RWPE1 (cell line): ENCODE measurements at regions not wholly inside any gene's neighbourhood (a gene's known extent, or its start where the extent isn't known, plus 50 kb on each side); places are given as distances from the start of the nearest gene placed in this dataset.
"Not testable (repeated sequence)": the region's sequence is repeated elsewhere in the genome, so short reads cannot be mapped to it uniquely, and the experiment has no call there.

Experiments used
- CTCF ChIA-PET: fragments of 350-600 bp; sonication (Branson Sonifier 250); formaldehyde crosslinking; extraction: SDS; loops from one replicate; lab custom pipeline; 2021; lab: Yijun Ruan, JAX
- POLR2A ChIA-PET: fragments of 400-600 bp; formaldehyde crosslinking; extraction: SDS; loops from one replicate; lab custom pipeline; 2020; ENCODE audit warnings: antibody characterized with exemption; ENCODE audit not compliant: low non-redundant PET; lab: Yijun Ruan, JAX
- DNase-seq: peaks from one replicate; pipeline ENCODE4 v3.0.0; 2012; ENCODE audit warnings: low spot score
- H3K27ac ChIP-seq: fragments of 450-650 bp; 2 replicates; pipeline ENCODE4 v1.5.1; 2017
- TF ChIP-seq, protein P1 (sequence below): fragments of 450-650 bp; conservative IDR thresholded peaks from 2 replicates; pipeline ENCODE4 v1.5.1; 2017; ENCODE audit warnings: low read depth, mild to moderate bottlenecking

DNA sequence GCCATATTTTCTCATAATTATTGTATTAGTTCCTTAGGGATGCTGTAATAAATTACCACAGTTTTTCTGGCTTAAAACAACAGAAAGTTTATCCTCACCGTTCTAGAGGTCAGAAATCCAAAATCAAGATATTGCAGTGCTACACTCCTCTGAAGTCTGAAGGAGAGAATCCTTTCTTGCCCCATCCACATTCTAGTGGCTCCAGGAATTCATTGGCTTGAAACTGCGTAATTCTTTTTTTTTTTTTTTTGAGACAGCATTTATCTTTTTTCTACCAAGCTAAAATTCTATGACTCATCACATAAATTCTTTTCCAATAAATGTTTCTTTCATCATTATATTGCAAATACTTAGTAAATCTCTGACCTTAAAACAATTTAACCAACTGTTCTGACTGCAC lies 451.0 kb upstream of the RGS18 start:
- POLR2A ChIA-PET: no interaction called here

DNA sequence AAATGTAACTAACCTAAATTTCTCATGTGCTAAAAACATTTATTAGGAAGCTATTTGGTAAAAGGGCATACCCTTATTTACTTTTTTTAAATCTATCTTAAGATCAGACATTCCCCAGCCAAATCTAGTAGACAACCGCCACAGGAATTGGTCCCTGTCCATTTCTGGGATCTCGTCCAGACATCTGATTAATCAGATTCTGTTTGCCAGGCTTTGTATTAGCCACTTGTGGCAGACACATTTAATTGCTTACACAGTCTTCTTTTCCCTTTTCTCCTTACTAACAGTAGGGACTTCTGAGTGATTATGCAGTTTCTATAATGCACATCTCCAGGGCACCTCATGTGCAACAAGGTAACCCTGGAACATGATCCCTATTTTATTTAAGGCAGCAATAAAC lies 449.0 kb upstream of the RGS18 start:
- H3K27ac ChIP-seq: no peak overlapping the region
- TF ChIP-seq, protein P1, sequence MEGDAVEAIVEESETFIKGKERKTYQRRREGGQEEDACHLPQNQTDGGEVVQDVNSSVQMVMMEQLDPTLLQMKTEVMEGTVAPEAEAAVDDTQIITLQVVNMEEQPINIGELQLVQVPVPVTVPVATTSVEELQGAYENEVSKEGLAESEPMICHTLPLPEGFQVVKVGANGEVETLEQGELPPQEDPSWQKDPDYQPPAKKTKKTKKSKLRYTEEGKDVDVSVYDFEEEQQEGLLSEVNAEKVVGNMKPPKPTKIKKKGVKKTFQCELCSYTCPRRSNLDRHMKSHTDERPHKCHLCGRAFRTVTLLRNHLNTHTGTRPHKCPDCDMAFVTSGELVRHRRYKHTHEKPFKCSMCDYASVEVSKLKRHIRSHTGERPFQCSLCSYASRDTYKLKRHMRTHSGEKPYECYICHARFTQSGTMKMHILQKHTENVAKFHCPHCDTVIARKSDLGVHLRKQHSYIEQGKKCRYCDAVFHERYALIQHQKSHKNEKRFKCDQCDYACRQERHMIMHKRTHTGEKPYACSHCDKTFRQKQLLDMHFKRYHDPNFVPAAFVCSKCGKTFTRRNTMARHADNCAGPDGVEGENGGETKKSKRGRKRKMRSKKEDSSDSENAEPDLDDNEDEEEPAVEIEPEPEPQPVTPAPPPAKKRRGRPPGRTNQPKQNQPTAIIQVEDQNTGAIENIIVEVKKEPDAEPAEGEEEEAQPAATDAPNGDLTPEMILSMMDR: no peak
- ChIA-PET CTCF (no interaction called here), POLR2A (no interaction called here)
- DNase-seq: no peak

More for the DNA sequence above, 451.0 kb upstream of the RGS18 start:
- DNase-seq: no peak
- CTCF ChIA-PET: no interaction called here
- TF ChIP-seq, protein P1: no peak
- H3K27ac ChIP-seq: no peak overlapping the region

GRCh38 chr1:191711961-191712360 lies 446.3 kb upstream of the RGS18 start:
- TF ChIP-seq, protein P1: no peak
- H3K27ac ChIP-seq: no peak overlapping the region
- POLR2A ChIA-PET: no interaction called here
- DNase-seq: no peak
- CTCF ChIA-PET: interaction anchor here (0.6 to 0.7 kb wide), 2 partner anchors 403 to 1716 kb away, joined by 4 read pairs; no protein-coding TSS in a partner anchor

- CTCF ChIA-PET: no interaction called here
Observed at GRCh38 chr1:191714845-191715244, 443.4 kb upstream of the RGS18 start.

DNA sequence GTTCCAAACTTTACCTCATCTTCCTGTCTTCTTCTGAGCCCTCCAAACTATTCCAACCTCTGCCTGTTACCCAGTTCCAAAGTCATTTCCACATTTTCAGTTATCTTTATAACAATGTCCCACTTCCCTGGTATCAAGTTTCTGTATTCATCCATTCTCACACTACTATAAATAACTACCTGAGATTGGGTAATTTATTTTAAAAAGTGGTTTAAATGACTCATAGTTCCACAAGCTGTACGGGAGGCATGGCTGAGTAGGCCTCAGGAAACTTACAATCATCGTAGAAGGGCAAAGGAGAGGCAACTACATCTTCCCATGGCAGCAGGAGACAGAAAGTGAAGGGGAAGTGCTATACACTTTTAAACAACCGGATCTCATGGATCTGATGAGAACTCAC lies 428.5 kb upstream of the RGS18 start:
- TF ChIP-seq, protein P1: no peak

More at GRCh38 chr1:191714845-191715244, 443.4 kb upstream of the RGS18 start:
- POLR2A ChIA-PET: no interaction called here
- no peak overlapping the region for H3K27ac ChIP-seq
- DNase-seq: no peak
- TF ChIP-seq, protein P1: no peak

DNA sequence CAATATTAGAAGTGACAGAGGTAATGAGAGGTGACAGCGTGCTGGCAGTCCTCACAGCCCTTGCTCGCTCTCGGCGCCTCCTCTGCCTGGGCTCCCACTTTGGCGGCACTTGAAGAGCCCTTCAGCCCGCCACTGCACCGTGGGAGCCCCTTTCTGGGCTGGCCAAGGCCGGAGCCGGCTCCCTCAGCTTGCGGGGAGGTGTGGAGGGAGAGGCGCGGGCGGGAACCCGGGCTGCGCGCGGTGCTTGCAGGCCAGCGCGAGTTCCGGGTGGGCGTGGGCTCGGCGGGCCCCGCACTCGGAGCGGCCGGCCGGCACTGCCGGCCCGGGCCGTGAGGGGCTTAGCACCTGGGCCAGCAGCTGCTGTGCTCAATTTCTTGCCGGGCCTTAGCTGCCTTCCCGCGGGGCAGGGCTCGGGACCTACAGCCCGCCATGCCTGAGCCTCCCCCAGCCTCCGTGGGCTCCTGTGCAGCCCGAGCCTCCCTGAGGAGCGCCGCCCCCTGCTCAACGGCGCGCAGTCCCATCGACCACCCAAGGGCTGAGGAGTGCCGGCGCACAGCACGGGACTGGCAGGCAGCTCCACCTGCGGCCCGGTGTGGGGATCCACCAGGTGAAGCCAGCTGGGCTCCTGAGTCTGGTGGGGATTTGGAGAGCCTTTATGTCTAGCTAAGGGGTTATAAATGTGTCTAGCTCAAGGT lies 426.5 kb upstream of the RGS18 start:
- POLR2A ChIA-PET, H3K27ac ChIP-seq, DNase-seq, CTCF ChIA-PET: not testable (repeated sequence)

More for the DNA sequence above, 428.5 kb upstream of the RGS18 start:
- CTCF ChIA-PET: no interaction called here
- H3K27ac ChIP-seq: no peak overlapping the region
- no peak for DNase-seq
- POLR2A ChIA-PET: no interaction called here

DNA sequence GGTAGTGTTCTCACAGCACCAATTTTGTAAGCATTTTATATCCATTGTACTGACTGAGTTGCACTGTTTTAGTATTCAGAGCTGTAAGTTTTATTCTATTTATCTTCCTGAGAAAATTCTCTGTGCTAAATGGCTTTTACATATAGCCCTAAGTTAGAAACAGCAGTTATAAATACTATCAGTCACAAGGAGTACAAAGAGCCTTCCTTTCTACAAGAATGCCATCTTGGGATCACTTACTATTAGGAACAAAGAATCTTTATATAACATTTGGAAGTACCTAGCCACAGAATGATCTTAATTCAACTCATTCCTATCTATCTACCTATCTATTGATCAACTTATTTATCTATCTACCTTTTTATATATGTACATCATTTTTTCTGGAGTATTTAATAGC lies 423.9 kb upstream of the RGS18 start:
- POLR2A ChIA-PET: no interaction called here
- CTCF ChIA-PET: no interaction called here

More for the DNA sequence above, 423.9 kb upstream of the RGS18 start:
- H3K27ac ChIP-seq: no peak overlapping the region
- DNase-seq: no peak
- TF ChIP-seq, protein P1: no peak
